GM21529 (cell line): ENCODE measurements at regions not wholly inside any gene's neighbourhood (a gene's known extent, or its start where the extent isn't known, plus 50 kb on each side); places are given as distances from the start of the nearest gene placed in this dataset.

ENCODE experiments used
- ATAC-seq: cut with Tn5 transposase; IDR thresholded peaks from one replicate; pipeline ENCODE4 v1.9.1; 2021; ENCODE audit not compliant: unreplicated experiment

DNA sequence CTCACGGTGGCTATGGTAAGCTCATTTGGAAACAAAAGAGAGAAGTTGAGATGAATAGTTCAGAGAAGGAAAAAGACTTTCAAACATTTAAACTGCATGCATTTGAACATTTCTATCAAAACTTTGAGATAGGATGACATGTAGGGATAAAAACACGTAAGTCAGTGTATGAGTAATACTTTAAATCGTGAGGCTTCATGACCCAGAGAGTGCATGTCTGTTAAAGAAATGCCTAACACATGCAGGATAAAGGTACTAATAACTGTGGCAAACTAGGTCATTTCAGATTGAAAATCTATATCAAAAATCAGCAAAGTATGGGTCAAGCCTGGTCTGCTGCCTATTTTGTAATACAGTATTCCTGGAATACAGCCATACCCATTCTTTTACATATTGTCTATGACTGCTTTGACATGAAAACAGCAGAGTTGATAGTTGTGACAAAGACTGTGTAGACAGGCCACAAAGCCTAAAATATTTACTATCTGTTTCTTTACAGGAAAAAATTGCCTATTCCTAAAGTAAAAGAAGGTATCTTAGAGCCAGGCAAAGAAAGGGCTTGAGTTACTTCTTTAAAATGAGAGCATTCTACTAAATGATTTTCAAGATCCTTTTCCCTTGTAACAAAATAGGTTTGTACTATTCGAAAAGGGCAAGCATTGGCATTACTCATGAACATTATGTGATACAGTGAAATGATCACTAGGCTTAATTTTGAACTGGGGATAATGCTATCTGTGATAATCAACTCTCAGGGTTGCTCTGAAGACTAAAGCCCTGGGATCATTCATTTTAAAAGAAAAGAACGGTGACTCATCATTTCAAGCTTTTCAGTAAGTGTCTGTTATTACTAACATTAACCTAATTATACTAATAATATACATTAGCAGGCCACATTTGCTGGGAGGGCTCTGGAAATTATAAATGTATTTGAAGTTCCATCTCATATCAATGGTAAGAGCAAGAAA, 185.9 kb downstream of the CRPPA start:
- no peak for ATAC-seq

- ATAC-seq, result no peak
Observed at GRCh38 chr7:16234493-16235146, 186.7 kb downstream of the CRPPA start.

DNA sequence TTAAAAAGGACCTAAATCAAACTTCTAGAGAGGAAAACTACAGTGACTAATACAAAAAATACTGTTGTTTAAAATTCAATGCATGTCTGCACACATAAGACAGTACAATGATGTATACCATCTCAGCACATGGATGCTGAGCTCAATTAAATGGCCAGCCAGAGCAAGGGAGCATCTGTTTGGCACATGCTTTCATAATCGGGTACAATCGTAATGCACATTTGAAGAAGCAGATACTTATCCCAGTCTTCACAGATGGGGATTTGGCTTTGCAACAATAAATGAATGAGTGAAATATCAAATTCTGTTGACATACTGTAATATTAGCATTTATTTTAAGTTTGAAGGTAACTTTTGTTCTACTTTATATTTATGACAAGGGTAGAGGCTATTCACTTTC, 187.8 kb downstream of the CRPPA start:
- ATAC-seq, result no peak

DNA sequence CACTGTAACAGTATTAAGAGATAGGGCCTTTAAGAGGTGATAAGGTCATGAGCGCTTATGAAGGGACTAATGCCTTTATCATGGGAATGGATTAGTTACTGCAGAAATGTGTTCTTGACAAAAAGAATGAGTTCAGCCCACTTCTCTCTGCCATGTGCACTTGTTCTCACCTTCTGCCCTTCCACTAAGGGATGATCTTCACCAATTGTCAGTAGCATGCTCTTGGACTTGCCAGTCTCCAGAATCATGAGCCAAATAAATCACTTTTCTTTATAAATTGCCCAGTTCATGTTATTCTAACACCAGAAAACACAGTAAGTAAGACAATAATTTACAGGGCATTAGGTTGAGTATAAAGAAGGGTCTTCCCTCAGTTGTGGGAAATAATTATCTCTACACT, 189.1 kb downstream of the CRPPA start:
- ATAC-seq, result no peak

DNA sequence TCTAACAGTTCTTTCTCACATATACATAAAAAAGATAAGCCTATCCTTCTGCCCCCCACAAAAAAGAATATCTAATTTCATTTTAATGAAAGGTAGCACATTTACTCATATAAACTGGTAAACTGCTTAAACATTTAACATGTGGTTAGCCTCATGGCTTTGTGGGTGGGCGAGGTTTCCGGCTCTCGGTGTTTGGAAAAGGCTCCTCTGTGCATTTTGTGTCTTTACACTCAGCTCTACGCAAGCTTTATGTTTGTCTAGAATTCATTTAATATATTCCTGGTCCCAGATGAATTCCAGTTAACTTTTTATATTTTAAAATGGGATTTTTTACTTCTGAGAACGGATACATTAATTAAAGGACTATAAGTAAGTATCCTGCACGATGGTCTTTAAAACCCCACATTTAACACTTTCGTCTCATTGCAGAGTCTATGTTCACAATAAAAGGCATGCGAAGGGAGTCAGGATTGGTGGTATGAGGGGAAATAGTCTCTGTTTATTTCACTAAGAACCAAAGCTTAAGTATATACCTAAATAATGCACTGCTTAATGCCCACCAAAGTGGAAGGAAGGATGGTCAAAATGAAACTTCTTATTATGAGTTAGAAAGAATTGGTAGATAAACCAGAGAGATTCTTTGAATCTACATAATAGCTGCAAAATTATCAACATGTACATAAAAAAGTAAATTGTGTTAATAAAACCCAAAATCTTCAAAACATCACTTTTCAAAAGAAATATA, 197.2 kb downstream of the CRPPA start:
- no peak for ATAC-seq

DNA sequence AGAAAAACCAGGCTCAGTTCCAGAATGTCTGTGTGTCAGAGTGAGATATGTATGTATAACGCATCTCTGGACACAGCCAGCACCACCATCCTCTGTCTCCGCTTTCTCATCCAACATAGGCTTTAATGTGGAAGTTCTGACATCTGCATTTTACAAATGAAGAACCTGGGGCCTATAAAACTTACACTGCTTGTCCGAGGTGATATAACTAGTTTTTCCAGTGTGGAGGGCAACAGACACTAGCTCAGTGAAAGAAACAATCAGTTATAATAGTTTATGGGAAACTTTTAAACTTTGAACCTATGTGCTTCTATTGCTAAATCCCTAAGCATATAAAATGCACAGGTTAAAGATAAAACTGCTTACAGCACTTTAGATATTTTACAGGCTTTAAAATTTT, 208.7 kb downstream of the CRPPA start:
- no peak for ATAC-seq

- no peak for ATAC-seq
Observed at GRCh38 chr7:16212032-16212431, 209.3 kb downstream of the CRPPA start.

DNA sequence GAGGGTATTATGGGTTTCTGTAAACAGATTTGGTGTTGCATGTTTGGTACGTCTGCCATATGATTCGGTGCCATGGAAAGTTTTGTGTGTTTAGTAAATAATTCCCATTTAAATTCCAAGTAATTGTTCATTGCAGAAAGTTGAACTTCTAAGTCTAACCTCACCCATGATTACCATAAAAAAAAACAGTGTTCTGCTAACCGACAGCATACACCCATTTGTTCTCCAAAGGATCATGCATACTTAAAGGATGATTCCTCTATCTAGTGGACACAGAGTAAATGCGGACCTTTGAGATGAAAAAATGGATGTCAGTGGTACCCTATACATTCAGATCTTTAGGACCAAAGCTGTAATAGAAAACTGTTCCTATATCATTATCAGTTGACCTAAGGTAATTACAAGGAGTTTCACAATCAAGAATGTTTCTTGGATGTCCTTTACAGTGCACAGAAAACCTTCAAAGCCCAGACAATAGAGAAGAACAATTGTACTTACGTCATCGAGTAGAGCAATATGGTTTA, 209.9 kb downstream of the CRPPA start:
- ATAC-seq, result no peak

DNA sequence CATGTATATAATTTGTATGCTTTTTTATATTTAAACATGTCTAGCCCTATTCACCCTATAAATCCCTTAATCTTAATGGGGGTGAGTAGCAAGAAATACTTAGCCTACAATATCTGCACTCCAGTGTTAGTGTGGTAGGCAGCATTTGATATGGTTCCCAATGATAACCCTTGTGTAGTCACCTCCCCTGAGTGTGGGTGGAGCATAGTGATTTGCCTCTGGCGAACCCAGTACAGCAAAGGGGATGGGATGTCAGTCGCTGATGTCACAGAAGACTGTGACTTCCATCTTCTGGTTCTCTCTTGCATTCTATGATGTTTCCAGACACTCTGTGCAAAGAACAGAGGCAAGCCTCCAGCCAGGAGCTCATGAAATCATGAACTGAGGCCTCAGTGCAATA, 211.2 kb downstream of the CRPPA start:
- ATAC-seq, result no peak

GRCh38 chr7:16207321-16207720, 214.0 kb downstream of the CRPPA start:
- ATAC-seq, result no peak

GRCh38 chr7:16205466-16205865, 215.9 kb downstream of the CRPPA start:
- no peak for ATAC-seq

DNA sequence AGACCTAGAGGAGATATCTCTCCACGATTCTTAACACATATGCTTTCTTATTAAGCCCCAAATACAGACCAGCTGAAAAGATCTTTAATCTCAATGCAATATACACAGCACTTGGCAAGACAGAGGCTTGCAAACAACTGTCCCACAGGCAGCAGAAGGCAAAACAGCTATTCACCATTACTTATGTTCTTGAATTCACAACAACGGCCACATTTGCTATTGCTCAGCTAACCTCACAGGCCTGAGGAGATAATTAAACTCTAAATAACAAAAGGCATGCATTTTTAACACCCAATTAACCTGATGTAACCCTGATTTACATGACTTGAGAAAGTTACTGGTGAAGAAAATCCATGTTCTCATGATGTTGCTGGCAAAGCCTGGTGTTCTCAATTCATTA, 216.4 kb downstream of the CRPPA start:
- ATAC-seq, result no peak

GRCh38 chr7:16203065-16203464, 218.3 kb downstream of the CRPPA start:
- ATAC-seq, result no peak

DNA sequence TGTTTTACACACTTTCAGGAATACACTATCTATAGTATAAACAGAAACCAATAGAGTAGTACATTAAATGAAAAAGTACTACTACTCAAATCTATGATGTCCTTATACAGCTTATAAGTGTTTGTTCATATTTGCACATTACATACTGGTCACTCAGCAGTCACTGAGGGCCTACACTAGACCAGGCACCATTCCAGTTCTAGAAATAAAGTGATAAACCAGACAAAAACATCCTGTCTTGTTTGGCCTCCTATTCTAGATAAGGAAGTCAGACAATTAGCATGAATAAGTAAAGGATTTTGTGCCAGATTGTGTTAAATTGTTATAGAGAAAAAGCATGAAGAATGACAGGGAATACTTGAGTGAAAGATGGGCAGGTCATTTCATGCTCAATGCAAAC, 219.0 kb downstream of the CRPPA start:
- no peak for ATAC-seq

GRCh38 chr7:16200591-16200990, 220.7 kb downstream of the CRPPA start:
- no peak for ATAC-seq

DNA sequence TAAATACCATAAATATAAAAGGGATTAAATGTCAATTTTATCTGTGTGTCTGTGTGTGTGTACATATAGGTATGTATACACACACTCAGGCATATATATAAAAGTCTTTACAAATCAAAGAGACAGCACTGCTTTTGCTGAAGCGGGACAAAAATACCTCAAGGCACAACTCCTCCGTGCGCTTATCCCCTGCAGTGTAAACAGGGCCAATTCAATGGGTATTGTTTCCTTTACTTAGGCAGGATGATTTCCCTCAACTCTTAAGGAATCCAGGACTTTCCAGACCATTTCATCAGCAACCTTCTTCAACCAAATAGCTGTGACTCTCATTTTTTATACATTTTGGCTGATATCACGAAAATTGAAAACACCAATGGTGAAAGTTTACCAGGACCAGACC, 227.7 kb downstream of the CRPPA start:
- ATAC-seq, result no peak

GRCh38 chr7:16189026-16189715, 232.2 kb downstream of the CRPPA start:
- ATAC-seq, result no peak

DNA sequence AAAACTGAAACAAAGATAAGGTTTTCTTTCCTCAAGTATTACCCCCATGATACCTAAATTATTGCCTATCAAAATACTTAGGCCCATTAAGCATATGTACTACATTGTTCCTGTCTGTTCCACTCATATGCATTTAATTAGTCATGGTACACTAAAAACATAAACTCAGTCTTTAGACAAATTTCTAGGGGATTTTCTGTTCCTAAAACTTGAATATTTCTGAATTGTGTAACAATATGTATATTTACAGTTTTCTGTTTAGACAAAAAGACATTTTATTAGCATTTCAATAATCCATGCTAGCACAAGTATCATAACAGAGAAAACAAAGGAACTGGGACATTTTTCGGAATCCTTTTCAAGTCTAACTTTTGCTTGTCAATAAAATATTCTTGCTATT, 234.2 kb downstream of the CRPPA start:
- no peak for ATAC-seq

DNA sequence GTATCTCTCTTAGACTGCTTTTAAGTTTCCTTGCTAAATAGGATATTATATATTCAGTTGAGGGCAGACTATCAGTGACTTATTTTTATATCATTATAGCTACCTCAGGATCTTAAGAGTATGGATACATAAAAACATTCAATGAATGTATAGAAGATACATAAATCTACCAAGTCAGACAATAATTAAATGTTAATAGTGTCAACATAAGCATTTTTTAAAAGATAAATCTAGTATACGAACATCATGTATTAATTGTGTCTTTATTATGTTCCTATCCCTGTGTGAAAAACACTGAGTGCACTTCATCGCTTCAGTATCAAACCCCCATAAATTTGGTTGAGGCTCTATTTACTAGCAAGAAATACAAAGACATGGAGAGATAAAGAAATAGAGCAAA, 242.8 kb downstream of the CRPPA start:
- ATAC-seq, result no peak

DNA sequence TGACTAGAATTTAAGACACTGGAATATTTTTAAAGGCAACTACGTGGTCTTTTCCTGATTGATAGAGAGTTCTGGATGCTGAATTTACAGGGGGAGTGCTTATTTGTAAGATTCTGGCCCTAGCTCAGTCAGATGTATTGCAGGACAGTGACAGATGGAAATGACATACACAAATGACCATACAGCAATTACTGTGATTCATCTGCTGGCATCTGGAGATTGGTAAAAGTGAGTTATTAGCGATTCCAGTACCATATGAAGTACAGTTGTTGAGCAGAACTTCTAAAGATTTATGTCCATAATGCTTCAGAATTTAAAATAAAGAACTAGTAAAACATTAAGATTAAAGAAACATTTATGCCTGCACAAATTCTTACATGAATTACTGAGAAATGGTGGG, 243.2 kb downstream of the CRPPA start:
- ATAC-seq, result no peak

DNA sequence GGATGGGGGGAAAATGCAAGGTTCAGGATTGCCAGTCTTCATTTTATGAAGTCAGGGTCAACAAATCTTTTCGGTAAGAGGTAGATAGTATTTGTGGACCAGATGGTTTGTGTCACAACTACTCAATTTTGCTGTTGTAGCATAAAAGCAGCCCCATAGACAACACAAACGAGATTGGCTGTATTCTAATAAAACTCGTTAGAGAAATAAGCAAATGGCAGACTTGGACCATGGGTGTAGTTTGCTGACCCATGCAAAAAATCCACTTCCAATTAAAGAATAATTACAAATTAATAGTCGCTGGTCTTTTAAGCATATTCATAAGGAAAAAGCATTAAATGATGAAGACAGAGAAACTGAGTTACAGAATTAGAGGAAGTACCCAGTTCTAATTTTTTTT, 247.1 kb downstream of the CRPPA start:
- no peak for ATAC-seq
